HG03439 (cell line): ENCODE measurements at regions not wholly inside any gene's neighbourhood (a gene's known extent, or its start where the extent isn't known, plus 50 kb on each side); places are given as distances from the start of the nearest gene placed in this dataset.
"Not testable (repeated sequence)": the region's sequence is repeated elsewhere in the genome, so short reads cannot be mapped to it uniquely, and the experiment has no call there.

ENCODE experiments used
- ATAC-seq: cut with Tn5 transposase; IDR thresholded peaks from one replicate; pipeline ENCODE4 v1.9.1; 2021; ENCODE audit warnings: mild to moderate bottlenecking, moderate library complexity; ENCODE audit not compliant: unreplicated experiment

DNA sequence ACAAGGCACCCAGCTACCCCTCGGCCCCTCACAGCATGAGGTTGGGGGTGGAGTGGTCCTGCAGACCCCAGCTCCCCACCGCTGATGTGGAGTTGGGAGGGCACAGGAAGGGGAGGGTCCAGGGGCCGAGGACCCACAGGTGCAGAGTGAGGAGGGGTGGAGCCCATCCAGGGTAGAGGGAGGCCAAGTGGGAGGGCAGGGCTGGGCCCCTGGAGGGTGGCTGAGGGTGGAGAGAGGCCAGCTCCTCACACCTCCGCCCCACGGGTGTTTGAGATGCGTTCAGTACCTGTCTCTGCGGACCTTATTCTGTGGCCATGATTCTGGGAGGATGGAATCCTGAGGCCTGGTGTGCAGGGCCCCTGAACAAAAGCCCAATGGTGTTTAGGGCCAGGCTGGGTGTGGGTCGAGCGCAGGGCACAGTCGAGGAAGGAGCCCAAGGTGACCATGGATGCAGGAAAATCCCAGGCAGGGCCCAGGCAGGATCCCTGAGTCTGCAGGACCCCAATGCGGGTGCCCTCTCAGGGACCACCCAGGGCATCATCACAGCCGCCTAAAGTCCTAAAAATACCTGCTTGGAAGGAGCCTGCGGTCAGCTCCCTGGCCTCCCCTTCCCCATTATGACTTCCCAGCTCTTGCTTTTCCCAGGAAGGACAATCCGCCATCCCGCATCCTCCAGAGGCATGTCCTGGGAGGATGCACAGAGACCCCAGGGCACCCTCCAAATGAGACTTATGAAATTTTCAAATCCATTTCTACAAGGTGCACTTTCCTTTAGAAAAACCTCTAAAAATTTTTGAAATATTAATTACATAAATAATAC lies 377.1 kb upstream of the SFSWAP start:
- no peak for ATAC-seq

DNA sequence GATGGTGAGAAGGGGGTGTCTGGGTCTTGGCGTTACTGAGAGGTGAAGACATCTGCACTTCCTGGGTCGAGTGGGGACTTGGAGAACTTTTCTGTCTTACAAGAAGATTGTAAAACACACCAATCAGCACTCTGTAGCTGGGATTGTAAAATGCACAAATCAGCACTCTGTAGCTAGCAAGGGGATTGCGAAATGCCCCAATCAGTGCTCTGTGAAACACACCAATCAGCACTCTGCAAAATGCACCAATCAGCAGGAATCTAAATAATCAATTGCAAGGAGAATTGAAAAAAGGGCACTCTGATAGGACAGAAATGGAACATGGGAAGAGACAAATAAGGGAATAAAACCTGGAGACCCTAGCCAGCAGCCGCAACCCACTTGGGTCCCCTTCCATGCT lies 376.1 kb upstream of the SFSWAP start:
- no peak for ATAC-seq

DNA sequence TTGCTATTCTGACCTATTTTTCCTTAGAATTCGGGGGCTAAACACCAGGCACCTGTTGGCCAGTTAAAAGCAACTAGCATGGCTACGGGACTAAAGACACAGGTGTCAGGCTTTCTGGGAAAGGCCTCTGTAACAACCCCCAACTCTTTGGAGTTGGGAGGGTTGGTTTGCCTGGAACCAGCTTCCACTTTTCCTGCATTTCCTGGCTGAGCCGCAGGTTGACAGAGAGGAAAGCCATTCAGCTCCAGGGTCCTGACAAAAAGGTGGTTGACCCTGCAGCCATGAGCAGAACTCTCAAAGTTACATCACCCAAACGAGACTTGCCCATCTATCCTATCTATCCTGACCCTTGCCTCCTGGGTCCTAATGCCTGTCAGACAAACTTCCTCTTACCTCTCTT lies 375.4 kb upstream of the SFSWAP start:
- no peak for ATAC-seq

DNA sequence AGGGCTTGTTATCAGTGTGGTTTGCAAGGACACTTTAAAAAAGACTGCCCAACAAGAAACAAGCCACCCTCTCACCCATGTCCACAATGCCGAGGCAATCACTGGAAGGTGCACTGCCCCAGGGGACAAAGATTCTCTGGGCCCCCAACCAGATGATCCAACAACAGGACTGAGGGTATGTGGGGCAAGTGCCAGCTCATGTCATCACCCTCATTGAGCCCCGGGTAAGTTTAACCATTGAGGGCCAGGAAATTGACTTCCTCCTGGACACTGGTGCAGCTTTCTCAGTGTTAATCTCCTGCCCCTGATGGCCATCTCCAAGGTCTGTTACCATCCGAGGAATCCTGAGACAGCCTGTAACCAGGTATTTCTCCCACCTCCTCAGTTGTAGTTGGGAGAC lies 373.0 kb upstream of the SFSWAP start:
- not testable (repeated sequence) for ATAC-seq

GRCh38 chr12:131340616-131341210 lies 370.2 kb upstream of the SFSWAP start:
- ATAC-seq, result no peak

GRCh38 chr12:131341608-131342007 lies 369.3 kb upstream of the SFSWAP start:
- ATAC-seq, result not testable (repeated sequence)

GRCh38 chr12:131343436-131343835 lies 367.5 kb upstream of the SFSWAP start:
- ATAC-seq, result not testable (repeated sequence)

GRCh38 chr12:131344715-131345520 lies 366.0 kb upstream of the SFSWAP start:
- ATAC-seq, result not testable (repeated sequence)

DNA sequence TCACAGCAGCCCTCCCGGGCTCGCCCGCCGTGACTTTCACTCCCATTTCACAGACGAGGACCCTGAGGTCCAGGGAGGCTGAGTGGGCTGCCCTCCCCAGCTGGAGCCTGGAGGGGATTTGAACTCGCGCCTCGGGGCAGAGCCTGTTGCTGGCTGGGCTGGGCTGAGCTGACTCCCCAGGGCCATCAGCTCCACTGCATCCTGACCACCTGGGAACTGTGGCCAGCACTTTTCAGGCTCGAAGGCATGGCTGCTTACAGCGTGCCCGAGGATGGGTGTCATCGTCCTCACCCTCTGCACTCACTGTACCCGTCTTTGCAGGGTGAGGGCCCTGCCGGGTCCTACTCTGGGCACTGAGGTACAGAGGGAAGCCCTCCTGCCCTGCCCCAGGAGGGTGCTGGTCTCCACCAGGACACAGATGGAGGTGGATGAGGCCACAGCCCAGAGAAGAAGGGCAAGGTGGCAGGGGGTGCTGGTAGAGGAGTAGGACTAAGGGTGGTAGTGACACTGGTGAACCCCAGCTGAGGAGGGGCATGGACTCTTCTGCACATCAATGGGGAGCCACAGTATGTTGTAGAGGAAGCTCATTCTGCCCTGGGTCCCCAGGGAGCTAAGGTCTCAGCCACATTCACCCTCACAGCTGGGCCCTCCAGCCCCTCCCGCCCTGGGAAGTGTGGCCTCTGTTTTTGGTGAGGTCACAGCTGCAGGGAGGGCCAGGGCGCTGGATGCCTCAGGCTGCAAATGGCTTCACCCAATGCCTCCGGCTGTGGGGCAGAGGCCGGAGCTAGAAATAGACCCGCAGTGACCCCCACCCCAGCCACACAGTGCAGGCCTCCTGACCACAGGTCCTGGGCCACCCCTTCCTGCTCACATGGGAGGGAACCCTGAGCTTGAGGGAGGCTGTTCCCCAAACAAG lies 365.1 kb upstream of the SFSWAP start:
- no peak for ATAC-seq

DNA sequence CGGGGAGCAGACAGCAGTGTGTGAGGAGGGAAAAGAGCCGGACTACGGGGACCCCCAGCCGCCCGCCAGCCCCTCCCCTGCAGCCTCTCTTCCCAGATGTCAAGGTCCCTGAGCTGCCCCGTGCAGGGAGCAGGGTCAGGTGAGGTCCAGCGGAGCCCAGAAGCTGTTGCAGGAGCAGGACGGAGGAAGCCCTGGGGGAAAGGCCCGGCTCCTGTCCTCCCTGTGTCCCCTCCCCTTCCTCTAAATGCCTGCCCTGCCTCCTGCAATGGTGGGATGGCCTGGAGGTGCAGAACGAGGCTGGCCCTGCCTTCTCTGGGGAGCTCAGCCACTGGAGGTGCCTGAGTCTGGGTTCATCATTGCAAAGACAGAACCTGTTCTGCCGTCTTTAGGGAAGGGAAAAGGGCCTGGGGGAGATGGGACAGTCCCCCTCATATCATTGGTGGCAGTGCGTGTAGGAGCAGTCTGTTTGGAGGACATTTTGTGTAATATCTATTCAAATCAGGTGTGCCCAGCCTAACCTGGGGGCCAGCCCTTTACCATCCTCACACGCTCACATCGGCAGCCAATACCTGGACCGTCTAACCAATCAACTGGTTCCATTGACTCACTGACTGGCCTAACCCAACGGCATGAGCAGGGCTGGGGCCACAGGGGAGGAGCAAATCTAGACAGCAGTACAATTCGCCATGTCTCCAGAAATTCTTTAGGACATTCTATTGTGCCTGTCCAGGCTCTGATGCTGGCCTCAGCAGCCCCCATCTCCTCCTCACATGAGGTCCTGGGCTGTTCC lies 364.1 kb upstream of the SFSWAP start:
- ATAC-seq, result no peak

DNA sequence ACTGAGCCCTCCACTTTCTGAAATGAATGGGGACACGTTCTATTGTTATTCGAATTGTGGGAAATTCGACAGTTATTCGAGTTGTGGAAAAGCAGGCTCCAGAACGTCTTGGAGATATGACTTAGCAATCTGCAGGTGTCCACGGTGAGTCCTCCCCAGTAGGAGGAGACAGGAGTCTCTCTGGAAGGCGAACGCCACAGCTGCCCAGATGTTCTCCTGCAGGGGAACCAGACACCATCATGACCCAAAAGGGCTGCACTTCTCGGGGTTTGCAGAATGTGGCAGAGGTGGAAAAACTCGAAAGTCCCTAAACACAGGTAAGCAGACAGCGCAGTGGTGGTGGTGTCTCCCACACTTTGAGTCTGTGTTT lies 363.6 kb upstream of the SFSWAP start:
- no peak for ATAC-seq

GRCh38 chr12:131347732-131348131 lies 363.2 kb upstream of the SFSWAP start:
- ATAC-seq, result no peak

- no peak for ATAC-seq
These were observed 362.7 kb upstream of the SFSWAP start for GRCh38 chr12:131348231-131348630.

- no peak for ATAC-seq
These were observed 362.2 kb upstream of the SFSWAP start for GRCh38 chr12:131348646-131349045.

GRCh38 chr12:131349397-131350127 lies 361.3 kb upstream of the SFSWAP start:
- no peak for ATAC-seq

DNA sequence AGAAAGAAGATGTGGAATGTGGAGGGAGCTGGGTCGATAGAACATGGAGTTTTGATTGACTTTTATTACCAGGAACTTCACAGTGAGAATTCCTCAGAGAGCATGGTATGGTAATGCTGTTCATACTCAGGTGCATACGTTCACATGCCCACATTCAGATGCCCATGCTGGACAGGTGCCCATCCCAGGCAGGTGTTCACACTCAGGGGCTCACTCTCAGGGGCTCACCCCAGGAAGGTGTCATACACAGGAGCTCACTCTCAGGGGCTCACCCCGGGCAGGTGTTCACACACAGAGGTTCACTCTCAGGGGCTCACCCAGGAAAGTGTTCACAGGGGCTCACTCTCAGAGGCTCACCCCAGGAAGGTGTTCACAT lies 360.0 kb upstream of the SFSWAP start:
- no peak for ATAC-seq

DNA sequence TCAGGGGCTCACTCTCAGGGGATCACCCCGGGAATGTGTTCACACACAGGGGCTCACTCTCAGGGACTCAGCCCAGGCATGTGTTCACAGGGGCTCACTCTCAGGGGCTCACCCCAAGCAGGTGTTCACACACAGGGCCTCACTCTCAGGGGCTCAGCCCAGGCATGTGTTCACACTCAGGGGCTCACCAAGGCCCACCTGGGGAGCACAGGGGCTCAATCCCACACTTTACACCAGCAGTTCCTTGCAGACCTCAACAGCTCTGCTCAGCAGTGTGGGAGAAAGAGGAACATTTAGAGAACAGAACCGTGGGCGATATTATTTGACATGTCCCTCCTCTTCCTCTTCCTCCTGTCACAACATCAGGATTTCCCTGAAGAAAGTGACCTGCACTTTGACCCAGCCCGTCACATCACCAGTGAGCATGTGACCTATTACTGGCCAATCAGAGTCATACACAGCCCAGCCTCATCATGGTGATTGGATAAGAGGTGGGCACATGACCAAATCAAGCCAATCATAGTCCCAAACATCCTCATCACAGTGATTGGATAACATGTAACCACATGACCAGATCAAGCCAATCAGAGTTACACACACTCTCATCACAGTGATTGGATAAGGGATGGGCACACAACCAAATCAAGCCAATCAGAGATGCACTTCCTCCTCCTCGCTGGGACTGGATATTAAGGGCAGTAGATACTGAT lies 359.4 kb upstream of the SFSWAP start:
- no peak for ATAC-seq

GRCh38 chr12:131352296-131352900 lies 358.5 kb upstream of the SFSWAP start:
- no peak for ATAC-seq
